DND-41 (cell line): ENCODE measurements at regions not wholly inside any gene's neighbourhood (a gene's known extent, or its start where the extent isn't known, plus 50 kb on each side); places are given as distances from the start of the nearest gene placed in this dataset.

Source experiments
- ATAC-seq: fragments of 200-7000 bp; cut with Tn5 transposase; 3 replicates; pipeline ENCODE4 v1.9.1; 2021; ENCODE audit warnings: low read depth; ENCODE audit not compliant: insufficient read depth
- DNase-seq: peaks from one replicate; pipeline ENCODE4 v3.0.0-alpha.2; 2020
- H2AFZ ChIP-seq: 2 replicates; pipeline ENCODE4 v1.6.0; 2012; ENCODE audit warnings: low read depth, low read length
- H3K27ac ChIP-seq: 2 replicates; pipeline ENCODE4 v1.5.1; 2012; ENCODE audit warnings: low read length, inconsistent platforms
- H3K27me3 ChIP-seq: fragments of 200-600 bp; sonication (generic); 2 replicates; pipeline ENCODE4 v1.6.0; 2012; ENCODE audit warnings: low read length, mild to moderate bottlenecking, inconsistent platforms; ENCODE audit not compliant: insufficient read depth, poor library complexity
- H3K36me3 ChIP-seq: 2 replicates; pipeline ENCODE4 v1.5.1; 2012; ENCODE audit warnings: low read length, inconsistent platforms; ENCODE audit not compliant: insufficient read depth
- H3K4me1 ChIP-seq: 2 replicates; pipeline ENCODE4 v1.5.1; 2012; ENCODE audit warnings: mild to moderate bottlenecking, low read length; ENCODE audit not compliant: insufficient read depth
- H3K4me2 ChIP-seq: 2 replicates; pipeline ENCODE4 v1.6.0; 2012; ENCODE audit warnings: mild to moderate bottlenecking, moderate library complexity, low read length, inconsistent platforms; ENCODE audit not compliant: insufficient read depth
- H3K4me3 ChIP-seq, 2 experiments: fragments of 200-600 bp in 1 of 2; shearing (Covaris generic) in 1 of 2; 2 replicates each; pipeline ENCODE4 v1.5.1; 2012 to 2016; ENCODE audit warnings: inconsistent platforms in 2 of 2, low read length in 2 of 2, mild to moderate bottlenecking in 2 of 2, low read depth in 1 of 2, moderate library complexity in 1 of 2
- H3K79me2 ChIP-seq: 2 replicates; pipeline ENCODE4 v1.6.0; 2012; ENCODE audit warnings: low read length, inconsistent platforms; ENCODE audit not compliant: insufficient read depth
- H3K9ac ChIP-seq: 2 replicates; pipeline ENCODE4 v1.6.0; 2012; ENCODE audit warnings: low read depth, mild to moderate bottlenecking, inconsistent platforms, low read length, moderate library complexity
- H3K9me3 ChIP-seq: 2 replicates; pipeline ENCODE4 v1.5.1; 2012; ENCODE audit warnings: low read length, moderate library complexity, mild to moderate bottlenecking, inconsistent platforms; ENCODE audit not compliant: insufficient read depth, severe bottlenecking
- H4K20me1 ChIP-seq: 2 replicates; pipeline ENCODE4 v1.6.0; 2012; ENCODE audit warnings: low read length; ENCODE audit not compliant: insufficient read depth
- CTCF ChIP-seq: IDR thresholded peaks from 2 replicates; pipeline ENCODE4 v1.5.1; 2012; ENCODE audit warnings: borderline replicate concordance, low read length, moderate library complexity, mild to moderate bottlenecking; ENCODE audit not compliant: poor library complexity, severe bottlenecking; ENCODE audit errors: extremely low read depth
- EZH2 ChIP-seq: IDR thresholded peaks from 3 replicates; pipeline ENCODE4 v1.6.1; 2012; ENCODE audit warnings: borderline replicate concordance, low read depth, mild to moderate bottlenecking, moderate library complexity, low read length, inconsistent platforms; ENCODE audit not compliant: severe bottlenecking

DNA sequence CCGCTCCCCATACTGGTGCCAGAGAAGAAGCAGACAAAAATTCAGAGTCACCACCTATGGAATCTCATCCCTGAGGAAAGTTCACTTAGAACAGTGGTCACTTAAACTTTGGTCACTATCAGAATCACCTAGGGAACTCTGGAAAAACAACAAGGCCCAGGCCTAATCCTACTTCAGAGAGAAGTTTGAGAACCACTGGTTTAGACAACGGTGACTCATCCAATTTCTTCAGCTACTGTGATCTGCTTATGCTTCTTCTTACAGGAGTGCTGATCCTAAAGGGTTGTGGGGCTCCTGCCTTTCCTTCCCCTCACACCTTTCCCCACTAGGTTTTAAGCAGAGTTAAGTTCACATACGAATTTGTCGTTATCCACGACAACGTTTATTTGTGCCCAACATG, 194.7 kb upstream of the KLF4 start:
- Histone ChIP-seq H4K20me1 (no peaks in the 10 kb centered on the region), H3K4me3 (no peak overlapping the region), H3K4me2 (no peak overlapping the region), H3K27ac (no peak overlapping the region), H2AFZ (no peak overlapping the region), H3K79me2 (no peaks in the 10 kb centered on the region), H3K36me3 (no peaks in the 10 kb centered on the region), H3K27me3 (no peaks in the 10 kb centered on the region), H3K4me1 (no peaks in the 10 kb centered on the region), H3K9me3 (no peaks in the 10 kb centered on the region), H3K9ac (no peak overlapping the region)
- TF ChIP-seq CTCF (no peak), EZH2 (no peak)
- ATAC-seq = no peak
- DNase-seq = no peak

DNA sequence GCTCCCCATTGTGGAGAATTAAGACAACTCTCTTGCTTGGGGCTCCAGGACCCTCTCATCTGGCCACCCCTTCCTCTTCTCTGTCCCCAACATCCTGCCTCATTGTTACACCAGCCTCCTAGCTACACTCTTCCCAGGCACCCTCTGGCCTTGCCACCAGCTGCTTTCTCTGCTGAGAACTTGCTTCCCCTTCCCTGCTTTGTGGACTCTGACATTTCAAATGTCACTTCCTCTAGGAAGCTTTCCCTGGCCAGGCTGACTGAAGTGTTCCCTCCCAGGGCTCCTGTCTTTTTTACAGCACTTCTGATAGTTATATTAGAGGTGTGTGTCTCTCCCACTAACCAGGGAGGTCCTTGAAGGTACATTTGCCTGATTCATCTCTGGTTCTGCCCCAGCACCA, 194.0 kb upstream of the KLF4 start:
- no peak overlapping the region for H3K27ac ChIP-seq
- H3K9ac ChIP-seq = no peak overlapping the region
- no peaks in the 10 kb centered on the region for H3K4me1 ChIP-seq
- H3K36me3 ChIP-seq = no peaks in the 10 kb centered on the region
- ATAC-seq = no peak
- TF ChIP-seq EZH2 = no peak
- TF ChIP-seq CTCF = no peak
- no peak overlapping the region for H3K4me2 ChIP-seq
- H4K20me1 ChIP-seq = no peaks in the 10 kb centered on the region
- H3K27me3 ChIP-seq = no peaks in the 10 kb centered on the region
- H3K9me3 ChIP-seq = no peaks in the 10 kb centered on the region
- no peak overlapping the region for H3K4me3 ChIP-seq
- DNase-seq = no peak
- H3K79me2 ChIP-seq = no peaks in the 10 kb centered on the region
- no peak overlapping the region for H2AFZ ChIP-seq

- DNase-seq (no peak), ATAC-seq (no peak)
- no peaks in the 10 kb centered on the region for H3K27me3 ChIP-seq
- no peak overlapping the region for H3K4me3 ChIP-seq
- H3K27ac ChIP-seq = no peak overlapping the region
- no peaks in the 10 kb centered on the region for H4K20me1 ChIP-seq
- H2AFZ ChIP-seq = no peak overlapping the region
- no peaks in the 10 kb centered on the region for H3K36me3 ChIP-seq
- H3K4me1 ChIP-seq = no peaks in the 10 kb centered on the region
- H3K9me3 ChIP-seq = no peaks in the 10 kb centered on the region
- H3K4me2 ChIP-seq = no peak overlapping the region
- H3K9ac ChIP-seq = no peak overlapping the region
- H3K79me2 ChIP-seq = no peaks in the 10 kb centered on the region
- TF ChIP-seq CTCF (no peak), EZH2 (no peak)
Observed at GRCh38 chr9:107681988-107682387, 192.4 kb upstream of the KLF4 start.
